Putamen (tissue), 1 donor: ENCODE measurements at regions not wholly inside any gene's neighbourhood (a gene's known extent, or its start where the extent isn't known, plus 50 kb on each side); places are given as distances from the start of the nearest gene placed in this dataset.

Source experiments
- DNase-seq: peaks from one replicate; pipeline ENCODE4 v3.0.0-alpha.2; 2016; ENCODE audit warnings: low spot score

- DNase-seq: no peak
Measured at GRCh38 chr14:42918615-42919014, 1311.9 kb downstream of the LRFN5 start.

DNA sequence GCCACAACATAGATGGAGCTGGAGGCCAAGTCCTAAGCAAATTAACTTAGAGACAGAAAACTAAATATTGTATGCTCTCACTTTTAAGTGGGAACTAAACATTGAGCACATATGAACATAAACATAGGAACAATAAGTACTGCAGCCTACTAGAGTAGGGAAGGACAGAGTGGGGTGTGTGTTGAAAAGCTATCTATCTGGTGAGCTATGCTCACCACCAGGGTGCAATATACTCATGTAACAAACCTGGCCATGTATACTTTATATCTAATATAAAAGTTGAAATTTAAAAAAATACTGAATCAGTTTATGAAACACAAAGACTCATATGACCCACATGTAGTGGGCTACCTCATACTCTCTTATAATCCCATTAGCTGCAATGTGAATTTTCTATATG lies 1305.0 kb downstream of the LRFN5 start:
- DNase-seq: no peak

DNA sequence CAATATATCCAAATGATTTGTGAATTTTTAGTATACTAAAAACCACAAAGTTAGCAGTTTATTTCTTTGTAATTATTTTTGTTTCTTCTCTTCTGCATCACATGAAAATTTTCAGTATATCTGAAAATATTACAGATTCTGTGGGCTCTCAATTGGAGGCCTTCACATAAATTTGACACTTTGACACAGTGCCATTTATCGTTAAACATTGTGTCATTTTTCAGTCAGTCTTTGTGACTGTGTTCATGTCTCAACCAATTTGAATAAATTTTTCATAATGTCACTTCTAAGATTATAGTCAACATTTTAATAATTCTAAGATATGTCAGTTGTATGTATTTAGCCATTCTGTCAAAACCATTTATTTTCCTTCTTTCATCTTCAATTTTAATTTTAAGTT lies 1303.0 kb downstream of the LRFN5 start:
- no peak for DNase-seq

DNA sequence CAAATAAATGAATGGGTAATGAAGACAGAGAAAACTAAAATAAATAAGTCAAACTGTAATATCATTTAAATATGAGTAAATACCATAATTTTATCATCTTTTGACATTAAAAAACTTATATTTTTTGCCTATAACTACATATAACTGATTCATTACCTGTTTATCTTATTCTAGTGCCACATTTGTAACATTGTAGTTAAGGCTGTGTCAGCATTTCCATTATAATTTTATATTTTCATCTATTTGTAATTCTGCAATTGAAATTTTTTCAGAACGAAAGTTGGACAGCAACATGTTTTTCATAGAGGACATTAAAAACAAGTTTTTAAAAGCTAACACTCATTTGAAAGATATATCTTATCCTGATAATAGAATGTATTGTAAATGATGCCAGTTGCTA lies 1286.5 kb downstream of the LRFN5 start:
- DNase-seq: no peak

DNA sequence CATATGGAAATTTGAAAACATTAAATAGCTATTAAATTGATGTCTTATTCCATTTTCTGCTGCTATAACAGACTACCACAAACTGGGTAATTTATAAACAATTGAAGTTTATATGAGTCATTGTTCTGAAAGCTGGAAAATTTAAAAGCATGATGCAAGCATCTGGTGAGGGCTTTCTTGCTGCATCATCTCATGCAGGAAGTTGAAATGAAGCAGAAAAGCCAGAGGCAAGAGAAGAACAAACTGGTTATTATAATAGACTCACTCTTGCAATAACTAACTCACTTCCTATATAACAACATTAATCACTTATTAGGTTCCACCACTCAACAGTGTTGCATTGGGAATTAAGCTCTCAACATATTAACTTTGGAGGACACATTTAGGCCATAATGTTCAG lies 1277.4 kb downstream of the LRFN5 start:
- no peak for DNase-seq

DNA sequence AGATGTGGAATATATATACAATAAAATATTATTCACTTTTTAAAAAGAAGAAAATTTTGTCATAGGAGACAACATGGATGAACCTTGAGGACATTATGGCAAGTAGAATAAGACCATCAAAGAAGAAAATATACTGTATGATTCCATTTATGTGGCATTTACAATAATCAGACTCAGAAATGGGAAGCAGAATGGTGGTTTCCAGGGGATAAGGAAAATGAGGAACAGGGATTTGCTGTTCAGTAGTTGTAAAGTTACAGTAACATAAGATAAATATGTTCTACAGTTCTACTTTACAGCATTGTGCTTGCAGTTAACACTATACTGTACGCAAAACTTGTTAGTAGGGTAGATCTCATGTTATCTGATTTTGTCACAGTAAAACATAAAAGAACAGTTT lies 1271.0 kb downstream of the LRFN5 start:
- no peak for DNase-seq

- no peak for DNase-seq
Measured at GRCh38 chr14:42872786-42873185, 1266.1 kb downstream of the LRFN5 start.

DNA sequence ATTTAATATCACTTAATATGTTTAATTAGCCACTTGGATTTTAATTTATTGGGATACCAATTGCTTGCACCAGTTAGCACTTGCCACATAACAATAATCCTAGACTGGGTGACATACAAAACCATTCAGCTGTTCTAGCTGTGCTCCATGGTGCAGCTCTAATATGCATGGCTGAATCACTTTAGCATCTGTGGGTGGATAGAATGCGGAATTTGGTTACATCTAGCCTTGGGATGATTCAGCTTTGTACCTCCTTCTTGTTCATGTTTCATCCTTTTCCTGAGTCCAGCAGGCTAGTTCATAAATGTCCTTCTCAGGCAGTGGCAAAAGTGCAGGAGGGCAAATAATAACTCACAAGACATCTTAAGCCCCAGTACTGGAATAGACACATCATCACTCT lies 1263.0 kb downstream of the LRFN5 start:
- no peak for DNase-seq

- DNase-seq: no peak
Measured at GRCh38 chr14:42862114-42862513, 1255.4 kb downstream of the LRFN5 start.

- no peak for DNase-seq
Measured at GRCh38 chr14:42860371-42860770, 1253.7 kb downstream of the LRFN5 start.

- DNase-seq: no peak
Measured at GRCh38 chr14:42856106-42856505, 1249.4 kb downstream of the LRFN5 start.

DNA sequence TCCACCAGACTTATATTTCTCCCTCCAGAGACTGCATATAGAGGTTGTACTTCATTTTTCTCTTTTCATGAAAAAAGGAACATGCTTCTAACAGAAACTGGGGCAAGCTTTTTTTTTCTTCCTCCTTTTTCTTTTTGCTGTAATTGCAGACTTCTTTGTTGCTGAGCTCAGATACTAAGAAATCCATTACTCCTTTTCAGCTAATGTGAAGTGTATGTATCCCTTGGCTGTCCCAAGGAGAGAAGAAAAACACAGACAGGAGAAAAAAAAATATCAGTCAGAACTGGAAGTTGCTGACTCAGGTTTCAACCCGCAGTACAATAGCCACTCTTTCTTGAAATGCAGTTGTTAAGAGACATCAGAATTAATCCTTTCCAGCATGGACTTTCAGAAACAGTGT lies 1248.4 kb downstream of the LRFN5 start:
- DNase-seq: no peak

GRCh38 chr14:42854061-42854460 lies 1247.4 kb downstream of the LRFN5 start:
- no peak for DNase-seq

DNA sequence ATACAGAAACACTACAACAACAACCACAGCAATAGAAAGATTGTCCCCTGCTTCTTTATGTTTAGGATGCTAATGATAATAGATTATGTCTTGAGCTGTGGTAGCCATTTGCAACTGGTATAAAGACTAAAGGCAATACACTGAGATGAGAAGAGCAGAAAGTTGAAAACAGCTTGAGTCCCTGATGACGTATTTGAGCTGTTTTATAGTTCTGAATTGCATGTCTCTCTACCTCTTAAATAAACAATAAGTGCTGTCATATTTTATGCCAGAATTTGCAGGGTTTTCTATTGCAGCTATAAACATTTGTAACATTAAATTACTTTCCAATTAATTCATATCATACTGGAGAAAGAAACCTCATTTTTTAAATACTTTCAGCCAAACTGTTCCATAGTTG lies 1242.0 kb downstream of the LRFN5 start:
- DNase-seq: no peak

DNA sequence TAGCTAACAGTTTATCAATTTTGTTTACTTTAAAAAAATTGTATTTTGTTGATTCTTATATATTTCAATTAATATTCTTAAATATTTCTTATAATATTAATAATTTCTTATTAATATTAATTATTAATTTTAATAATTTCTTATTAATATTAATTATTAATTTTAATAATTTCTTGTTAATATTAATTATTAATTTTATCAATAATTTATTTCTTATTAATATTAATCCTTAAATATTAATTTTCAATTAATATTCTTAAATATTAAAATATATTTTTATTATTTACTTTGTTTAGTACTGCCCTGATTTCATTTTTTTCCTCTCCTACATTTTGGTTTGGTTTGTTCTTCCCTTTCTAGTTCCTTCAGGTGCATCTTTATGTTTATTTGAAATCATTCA lies 1208.1 kb downstream of the LRFN5 start:
- no peak for DNase-seq

- no peak for DNase-seq
Measured at GRCh38 chr14:42806909-42807315, 1200.2 kb downstream of the LRFN5 start.

DNA sequence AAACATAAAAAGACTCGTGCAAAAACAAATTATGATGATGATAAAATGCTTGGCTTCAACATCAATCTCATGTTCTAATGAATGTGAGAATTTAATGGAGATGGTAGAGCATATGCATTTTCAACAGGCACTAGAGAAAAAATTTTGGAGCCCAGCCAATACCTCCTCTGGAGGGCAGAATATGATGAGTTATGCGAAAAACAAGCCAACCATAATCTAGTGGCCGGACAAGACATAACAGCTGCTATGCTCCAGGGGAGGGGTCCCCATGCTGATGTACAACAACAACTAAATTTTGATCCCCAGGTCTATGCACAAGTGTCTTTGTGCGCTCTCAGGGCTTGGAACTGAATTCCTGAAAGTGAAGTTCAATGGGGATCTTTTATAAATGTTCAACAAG lies 1197.5 kb downstream of the LRFN5 start:
- no peak for DNase-seq

- DNase-seq: no peak
Measured at GRCh38 chr14:42802346-42802745, 1195.7 kb downstream of the LRFN5 start.

GRCh38 chr14:42792166-42792565 lies 1185.5 kb downstream of the LRFN5 start:
- no peak for DNase-seq

DNA sequence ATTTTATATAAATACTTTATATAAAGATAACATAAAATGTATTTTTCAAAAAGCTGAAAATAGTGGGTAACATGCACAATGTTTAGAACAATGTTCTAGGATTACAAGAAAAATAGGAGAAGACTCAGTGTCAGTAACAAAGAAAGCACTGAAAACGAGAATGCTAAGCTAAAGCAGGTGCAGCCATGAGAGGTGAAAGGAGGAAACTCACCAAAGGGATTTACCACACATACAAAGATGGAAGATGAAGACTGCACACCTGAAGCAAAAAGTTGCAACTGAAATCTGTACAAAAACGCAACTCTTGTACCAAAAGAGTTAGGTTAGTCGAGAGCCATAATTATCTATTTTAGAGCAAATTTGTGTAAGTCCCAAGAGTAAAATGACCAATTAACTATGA lies 1176.1 kb downstream of the LRFN5 start:
- DNase-seq: no peak

DNA sequence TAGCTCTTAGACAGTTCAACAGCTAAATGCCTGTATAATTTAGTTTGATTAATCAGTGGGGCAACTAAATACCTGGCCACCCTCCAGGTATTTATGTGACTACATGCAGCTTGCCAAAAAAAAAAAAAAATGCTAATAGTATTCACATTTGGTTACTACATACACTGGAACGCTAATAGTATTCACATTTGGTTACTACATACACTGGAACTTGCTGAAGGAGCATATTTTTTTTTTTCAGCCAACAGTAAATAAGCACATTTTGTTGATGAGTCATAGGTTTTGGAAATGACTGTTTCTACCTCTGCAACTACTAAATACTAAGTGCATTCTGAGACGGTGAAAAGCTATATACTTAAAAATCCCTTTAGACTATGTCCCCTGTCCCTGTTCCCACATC lies 1172.3 kb downstream of the LRFN5 start:
- DNase-seq: no peak

- DNase-seq: no peak
Measured at GRCh38 chr14:42750771-42751170, 1144.1 kb downstream of the LRFN5 start.

GRCh38 chr14:42742084-42742483 lies 1135.4 kb downstream of the LRFN5 start:
- DNase-seq: no peak

DNA sequence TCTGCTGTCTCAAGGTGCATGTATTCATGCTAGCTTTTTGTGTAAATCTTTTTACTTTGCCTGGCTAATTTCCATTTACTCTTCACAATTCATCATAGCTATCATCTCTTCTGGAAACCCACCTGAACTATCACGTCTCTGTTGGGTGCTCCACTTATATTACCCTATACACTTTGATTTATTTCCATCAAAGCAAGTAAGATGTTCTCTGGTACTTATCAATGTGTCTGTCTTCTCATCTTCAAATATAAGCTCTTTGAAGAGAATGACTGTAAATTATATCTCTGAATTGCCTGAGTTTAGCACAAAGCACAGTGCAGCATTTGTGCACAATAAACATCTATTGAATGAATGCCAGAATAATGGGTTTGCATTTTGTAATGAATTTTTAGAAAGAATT lies 1129.7 kb downstream of the LRFN5 start:
- DNase-seq: no peak

- no peak for DNase-seq
Measured at GRCh38 chr14:42734041-42734440, 1127.4 kb downstream of the LRFN5 start.
